ENCODE measurements at regions not wholly inside any gene's neighbourhood (a gene's known extent, or its start where the extent isn't known, plus 50 kb on each side); places are given as distances from the start of the nearest gene placed in this dataset.
A peak's percentile ranks its signal among the peaks of the same experiment; 100 is the strongest.

DNA sequence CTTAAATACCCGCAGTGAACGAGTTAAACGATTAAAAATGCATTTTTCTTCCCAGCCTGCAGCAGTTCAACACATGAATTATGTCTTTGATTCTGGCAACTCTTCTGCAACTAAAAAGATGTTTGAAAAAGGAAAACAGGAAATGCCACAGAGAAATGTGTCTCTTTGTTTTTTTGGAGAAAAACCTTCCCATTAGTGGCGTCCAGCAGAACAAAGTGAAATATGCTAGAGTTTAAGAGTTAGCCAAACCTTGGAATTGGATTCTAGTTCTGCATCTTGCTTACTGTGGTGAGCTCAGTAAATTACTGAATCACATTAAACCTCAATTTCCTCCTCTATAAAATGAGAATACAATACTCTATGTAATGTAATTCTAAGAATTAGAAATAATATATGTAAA, 900.2 kb upstream of the ACVR2A start:
- H3K36me3 ChIP-seq, result no peaks in the 10 kb centered on the region
- TF ChIP-seq, protein P1, sequence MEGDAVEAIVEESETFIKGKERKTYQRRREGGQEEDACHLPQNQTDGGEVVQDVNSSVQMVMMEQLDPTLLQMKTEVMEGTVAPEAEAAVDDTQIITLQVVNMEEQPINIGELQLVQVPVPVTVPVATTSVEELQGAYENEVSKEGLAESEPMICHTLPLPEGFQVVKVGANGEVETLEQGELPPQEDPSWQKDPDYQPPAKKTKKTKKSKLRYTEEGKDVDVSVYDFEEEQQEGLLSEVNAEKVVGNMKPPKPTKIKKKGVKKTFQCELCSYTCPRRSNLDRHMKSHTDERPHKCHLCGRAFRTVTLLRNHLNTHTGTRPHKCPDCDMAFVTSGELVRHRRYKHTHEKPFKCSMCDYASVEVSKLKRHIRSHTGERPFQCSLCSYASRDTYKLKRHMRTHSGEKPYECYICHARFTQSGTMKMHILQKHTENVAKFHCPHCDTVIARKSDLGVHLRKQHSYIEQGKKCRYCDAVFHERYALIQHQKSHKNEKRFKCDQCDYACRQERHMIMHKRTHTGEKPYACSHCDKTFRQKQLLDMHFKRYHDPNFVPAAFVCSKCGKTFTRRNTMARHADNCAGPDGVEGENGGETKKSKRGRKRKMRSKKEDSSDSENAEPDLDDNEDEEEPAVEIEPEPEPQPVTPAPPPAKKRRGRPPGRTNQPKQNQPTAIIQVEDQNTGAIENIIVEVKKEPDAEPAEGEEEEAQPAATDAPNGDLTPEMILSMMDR (IDR thresholded peaks at IDR 0.05; ENCODE audit: low read depth, low read length), result no peak
- H3K4me3 ChIP-seq (ENCODE audit: low read depth, low read length), result no peak overlapping the region
- DNase-seq, result no peak
- H3K9me3 ChIP-seq (ENCODE audit: severe bottlenecking), result no peaks in the 10 kb centered on the region
- H3K27me3 ChIP-seq (ENCODE audit: insufficient read depth, low read depth, severe bottlenecking), result no peaks in the 10 kb centered on the region
- H3K27ac ChIP-seq, result no peak overlapping the region

DNA sequence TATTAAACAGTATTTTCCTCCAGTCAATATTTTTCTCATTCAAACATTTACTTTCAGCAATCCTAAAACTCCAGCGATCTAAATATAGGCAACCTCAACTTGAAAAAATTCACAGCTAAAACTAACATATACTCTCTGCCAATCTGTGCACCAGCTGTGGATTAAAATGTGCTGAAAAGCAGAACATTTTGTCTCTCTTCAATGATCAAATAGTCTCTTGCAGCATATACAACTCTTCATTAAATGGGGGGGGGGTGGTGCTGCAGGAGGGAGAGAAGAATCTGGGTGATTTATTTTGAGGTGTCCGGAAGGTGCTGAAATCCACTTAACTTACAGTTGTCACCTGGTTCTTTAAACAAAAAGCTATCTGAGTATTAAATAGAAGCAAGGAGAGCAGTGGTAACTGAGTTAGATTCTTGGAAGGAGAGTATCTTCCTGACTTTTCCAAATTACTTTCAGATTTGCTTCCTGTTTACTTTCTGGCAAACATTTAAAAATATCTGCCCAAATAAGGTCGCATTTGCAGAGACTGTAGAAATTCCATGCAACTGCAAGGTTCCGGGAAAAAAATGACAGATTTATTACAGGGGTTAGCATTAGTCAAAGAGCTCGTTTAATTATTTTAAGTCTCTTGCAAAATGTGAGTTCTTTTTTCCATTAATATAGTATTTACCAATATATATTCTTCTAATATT, 904.7 kb upstream of the ACVR2A start:
- Histone ChIP-seq H3K27ac (no peak overlapping the region), H3K27me3 (ENCODE audit: insufficient read depth, low read depth, severe bottlenecking) (no peaks in the 10 kb centered on the region), H3K9me3 (ENCODE audit: severe bottlenecking) (no peaks in the 10 kb centered on the region), H3K36me3 (no peaks in the 10 kb centered on the region), H3K4me3 (ENCODE audit: low read depth, low read length) (no peak overlapping the region)
- no peak for DNase-seq
- TF ChIP-seq, protein P1 (IDR thresholded peaks at IDR 0.05; ENCODE audit: low read depth, low read length), result no peak

DNA sequence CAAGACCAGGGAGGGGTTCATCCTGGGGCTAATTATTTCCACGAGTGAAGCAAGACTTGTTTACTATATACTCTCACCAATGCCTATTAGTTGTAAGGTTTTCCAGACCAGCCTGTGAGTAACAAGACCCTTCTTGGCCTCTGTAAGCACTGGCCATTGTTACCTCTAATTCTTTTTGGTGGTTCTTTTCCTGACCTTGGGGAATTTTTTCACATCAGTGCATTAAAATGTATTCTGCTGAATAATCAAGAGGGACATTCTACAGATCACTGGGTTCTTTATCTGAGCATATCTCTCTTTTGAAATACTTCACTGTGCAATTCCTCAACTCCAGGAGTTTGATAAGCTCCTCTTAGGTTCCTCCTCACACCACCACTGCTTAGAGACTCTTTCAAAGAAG, 909.9 kb upstream of the ACVR2A start:
- H3K36me3 ChIP-seq, result no peaks in the 10 kb centered on the region
- no peaks in the 10 kb centered on the region for H3K9me3 ChIP-seq (ENCODE audit: severe bottlenecking)
- no peak overlapping the region for H3K27ac ChIP-seq
- no peaks in the 10 kb centered on the region for H3K27me3 ChIP-seq (ENCODE audit: insufficient read depth, low read depth, severe bottlenecking)
- DNase-seq, result no peak
- TF ChIP-seq, protein P1 (IDR thresholded peaks at IDR 0.05; ENCODE audit: low read depth, low read length), result no peak
- no peak overlapping the region for H3K4me3 ChIP-seq (ENCODE audit: low read depth, low read length)

DNA sequence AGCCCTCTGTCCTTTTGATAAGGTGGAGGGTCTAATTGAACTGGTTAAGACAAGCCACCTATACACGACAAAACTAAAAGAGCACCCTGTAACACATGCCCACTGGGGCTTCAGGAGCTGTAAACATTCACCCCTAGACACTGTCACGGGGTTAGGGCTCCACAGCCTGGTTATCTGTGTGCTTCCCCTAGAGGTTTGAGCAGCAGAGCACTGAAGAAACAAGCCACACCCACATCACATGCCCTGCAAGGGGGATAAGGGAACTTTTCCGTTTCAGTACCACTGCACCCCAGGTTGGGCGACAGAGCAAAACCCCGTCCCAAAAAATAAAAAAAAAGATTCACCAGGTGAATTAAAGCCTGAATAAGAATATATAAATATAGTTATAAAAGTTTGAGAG, 913.7 kb upstream of the ACVR2A start:
- no peak overlapping the region for H3K4me3 ChIP-seq (ENCODE audit: low read depth, low read length)
- H3K27ac ChIP-seq, result no peak overlapping the region
- TF ChIP-seq, protein P1 (IDR thresholded peaks at IDR 0.05; ENCODE audit: low read depth, low read length), result no peak
- no peak for DNase-seq
- no peaks in the 10 kb centered on the region for H3K9me3 ChIP-seq (ENCODE audit: severe bottlenecking)
- H3K36me3 ChIP-seq, result no peaks in the 10 kb centered on the region
- no peaks in the 10 kb centered on the region for H3K27me3 ChIP-seq (ENCODE audit: insufficient read depth, low read depth, severe bottlenecking)

DNA sequence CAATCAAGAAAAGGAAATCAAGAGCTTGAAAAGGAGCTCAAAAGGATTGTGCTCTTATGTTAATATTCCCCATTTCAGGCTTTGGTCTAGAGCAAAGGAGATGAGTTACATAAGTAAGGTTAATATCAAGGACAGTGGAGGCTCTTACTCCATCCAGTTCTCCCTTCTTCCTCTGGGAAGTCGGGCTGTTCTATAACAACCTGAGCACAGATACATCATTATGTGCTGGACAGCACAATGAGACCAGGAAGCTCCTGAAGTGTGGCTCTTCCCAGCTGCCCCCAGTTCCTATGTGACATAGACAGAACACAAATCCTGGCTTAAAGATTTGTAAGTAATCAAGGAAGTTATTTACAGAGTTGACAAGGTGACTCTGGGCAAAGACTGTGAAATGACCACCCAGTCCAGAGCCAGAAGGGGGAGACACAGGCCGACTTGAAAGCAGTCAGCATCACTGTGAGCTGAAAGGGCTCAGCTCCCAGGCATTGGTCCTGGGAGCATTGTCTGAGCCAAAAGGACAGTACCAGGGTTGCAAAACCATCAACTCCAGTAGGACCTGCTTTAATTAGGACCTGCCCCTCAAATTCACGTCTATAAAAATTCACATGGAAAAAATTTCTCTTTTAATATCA, 917.6 kb upstream of the ACVR2A start:
- Histone ChIP-seq H3K9me3 (ENCODE audit: severe bottlenecking) (no peaks in the 10 kb centered on the region), H3K27me3 (ENCODE audit: insufficient read depth, low read depth, severe bottlenecking) (no peaks in the 10 kb centered on the region), H3K27ac (no peak overlapping the region), H3K4me3 (ENCODE audit: low read depth, low read length) (no peak overlapping the region), H3K36me3 (no peaks in the 10 kb centered on the region)
- TF ChIP-seq, protein P1 (IDR thresholded peaks at IDR 0.05; ENCODE audit: low read depth, low read length), result peak; percentile 86
- peak; percentile 85 for DNase-seq

Data from WERI-Rb-1 (cell line).